BLaER1 (cell line): ENCODE measurements at regions not wholly inside any gene's neighbourhood (a gene's known extent, or its start where the extent isn't known, plus 50 kb on each side); places are given as distances from the start of the nearest gene placed in this dataset.

ENCODE experiments used
- H3K27ac ChIP-seq: shearing (Covaris generic); formaldehyde crosslinking; 2 replicates; pipeline ENCODE4 v1.8.1; 2022
- H3K27me3 ChIP-seq: shearing (Covaris generic); formaldehyde crosslinking; 2 replicates; pipeline ENCODE4 v1.8.1; 2022
- H3K36me3 ChIP-seq: shearing (Covaris generic); formaldehyde crosslinking; 2 replicates; pipeline ENCODE4 v1.8.1; 2022
- H3K4me1 ChIP-seq: shearing (Covaris generic); formaldehyde crosslinking; 2 replicates; pipeline ENCODE4 v1.8.1; 2022
- H3K4me2 ChIP-seq: shearing (Covaris generic); formaldehyde crosslinking; 2 replicates; pipeline ENCODE4 v1.8.1; 2022
- H3K4me3 ChIP-seq: shearing (Covaris generic); formaldehyde crosslinking; 2 replicates; pipeline ENCODE4 v1.8.1; 2022
- H3K9ac ChIP-seq: shearing (Covaris generic); formaldehyde crosslinking; 2 replicates; pipeline ENCODE4 v1.8.1; 2022
- H3K9me3 ChIP-seq: shearing (Covaris generic); formaldehyde crosslinking; 2 replicates; pipeline ENCODE4 v1.8.1; 2022
- H4K20me1 ChIP-seq: shearing (Covaris generic); formaldehyde crosslinking; 2 replicates; pipeline ENCODE4 v1.8.1; 2022
- Cebpa-rat ChIP-seq: shearing (Covaris generic); IDR thresholded peaks from 2 replicates; pipeline ENCODE4 v1.8.1; 2022

DNA sequence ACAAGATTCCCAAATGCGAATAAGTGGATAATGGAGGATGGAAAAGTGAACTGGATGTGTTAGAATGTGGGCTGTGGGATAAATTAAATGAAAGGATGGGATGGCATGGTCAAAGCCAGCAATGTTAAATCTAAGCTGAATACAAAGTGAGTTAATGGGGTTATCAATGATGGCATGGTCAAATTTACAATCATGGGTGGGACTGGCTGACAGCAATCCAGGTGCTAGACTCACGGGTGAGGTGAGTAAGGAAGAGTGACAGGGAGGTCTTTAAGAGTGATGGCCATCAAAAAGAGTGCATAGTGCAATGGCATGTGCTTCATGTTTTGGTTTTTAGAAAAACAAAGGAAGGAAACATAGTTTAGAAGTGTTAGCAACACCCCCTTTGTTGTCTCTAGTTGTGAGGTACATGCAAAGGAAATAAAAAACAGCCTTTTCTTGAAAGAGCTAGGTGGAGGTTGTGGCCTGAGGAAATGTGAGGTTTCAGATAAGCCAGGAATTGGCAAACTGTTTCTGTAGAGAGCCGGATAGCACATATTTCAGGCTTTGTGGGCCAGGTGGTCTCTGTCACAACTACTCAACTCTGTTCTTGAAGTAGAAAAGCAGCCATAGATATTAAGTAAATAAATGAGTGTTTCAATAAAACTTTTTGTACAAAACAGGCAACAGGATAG is 328.7 kb downstream of the RPL10L start:
- Histone ChIP-seq H3K36me3 (no peaks in the 10 kb centered on the region), H3K9me3 (no peaks in the 10 kb centered on the region), H3K27me3 (no peaks in the 10 kb centered on the region), H4K20me1 (no peaks in the 10 kb centered on the region), H3K4me3 (no peak overlapping the region), H3K27ac (no peak overlapping the region), H3K4me2 (no peak overlapping the region), H3K9ac (no peak overlapping the region), H3K4me1 (no peaks in the 10 kb centered on the region)
- TF ChIP-seq Cebpa-rat = no peak

DNA sequence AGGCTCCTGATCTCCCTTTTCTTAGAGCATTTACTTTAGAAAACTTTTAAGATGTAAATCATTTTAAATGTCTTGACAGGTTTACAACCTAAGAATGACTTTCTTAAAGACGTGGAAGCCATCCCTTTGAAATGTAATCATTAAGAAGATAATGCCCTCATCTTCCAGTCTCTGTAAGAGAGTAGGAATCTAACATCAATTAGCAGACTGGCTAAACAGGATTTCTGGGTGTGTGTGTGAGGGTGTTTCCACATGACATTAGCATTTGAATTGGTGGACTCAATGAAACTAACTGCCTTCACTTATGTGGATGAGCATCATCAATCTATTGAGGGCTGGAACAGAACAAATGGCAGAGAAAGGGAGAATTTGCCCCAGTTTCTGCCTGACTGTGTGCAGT is 329.5 kb downstream of the RPL10L start:
- Histone ChIP-seq H3K27me3 (no peaks in the 10 kb centered on the region), H3K9me3 (no peaks in the 10 kb centered on the region), H4K20me1 (no peaks in the 10 kb centered on the region), H3K4me2 (no peak overlapping the region), H3K4me1 (no peaks in the 10 kb centered on the region), H3K27ac (no peak overlapping the region), H3K36me3 (no peaks in the 10 kb centered on the region), H3K9ac (no peak overlapping the region), H3K4me3 (no peak overlapping the region)
- TF ChIP-seq Cebpa-rat = no peak

DNA sequence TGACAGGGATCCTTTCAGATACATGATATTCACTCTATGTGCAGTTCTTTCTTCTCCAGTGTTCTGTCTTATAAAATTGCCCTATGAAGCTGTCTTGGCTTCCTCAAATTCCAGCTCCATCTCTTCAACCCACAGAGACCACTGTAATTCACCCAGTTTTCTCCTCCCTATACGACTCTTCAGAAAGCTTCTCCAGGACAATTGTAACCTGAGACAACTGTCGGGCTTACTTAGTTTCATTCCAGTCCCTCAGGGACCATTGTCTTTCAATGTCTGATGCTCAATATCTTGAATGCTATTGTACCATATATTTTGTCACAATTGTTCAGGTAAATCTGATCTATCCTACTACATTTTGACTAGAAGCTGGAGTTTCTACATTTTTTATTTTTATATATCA is 345.3 kb downstream of the RPL10L start:
- H3K9me3 ChIP-seq = no peaks in the 10 kb centered on the region
- no peak overlapping the region for H3K27ac ChIP-seq
- no peaks in the 10 kb centered on the region for H3K36me3 ChIP-seq
- TF ChIP-seq Cebpa-rat = no peak
- H3K9ac ChIP-seq = no peak overlapping the region
- H3K27me3 ChIP-seq = no peaks in the 10 kb centered on the region
- no peak overlapping the region for H3K4me3 ChIP-seq
- no peaks in the 10 kb centered on the region for H4K20me1 ChIP-seq
- no peaks in the 10 kb centered on the region for H3K4me1 ChIP-seq
- no peak overlapping the region for H3K4me2 ChIP-seq

DNA sequence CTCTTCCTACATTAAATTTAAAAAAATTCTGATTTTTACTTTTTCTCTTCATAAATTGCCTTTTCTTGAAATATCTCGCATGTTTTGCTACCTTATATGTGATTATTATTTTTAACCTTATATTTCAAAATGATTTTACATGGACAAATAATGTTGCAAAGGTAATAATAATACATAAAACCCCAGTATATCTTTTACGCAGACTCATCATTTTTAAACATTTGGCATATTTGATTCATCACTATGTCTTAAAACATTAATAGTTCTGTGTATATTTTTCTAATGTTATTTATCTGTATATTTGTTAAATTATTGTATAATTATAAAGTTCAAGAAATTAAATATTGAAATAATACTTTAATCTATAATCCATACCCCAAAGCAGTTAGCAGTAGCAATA is 350.8 kb downstream of the RPL10L start:
- H3K9ac ChIP-seq = no peak overlapping the region
- no peak overlapping the region for H3K27ac ChIP-seq
- no peaks in the 10 kb centered on the region for H4K20me1 ChIP-seq
- H3K9me3 ChIP-seq = no peaks in the 10 kb centered on the region
- H3K4me2 ChIP-seq = no peak overlapping the region
- no peaks in the 10 kb centered on the region for H3K4me1 ChIP-seq
- no peak for TF ChIP-seq Cebpa-rat
- H3K4me3 ChIP-seq = no peak overlapping the region
- H3K36me3 ChIP-seq = no peaks in the 10 kb centered on the region
- H3K27me3 ChIP-seq = no peaks in the 10 kb centered on the region

DNA sequence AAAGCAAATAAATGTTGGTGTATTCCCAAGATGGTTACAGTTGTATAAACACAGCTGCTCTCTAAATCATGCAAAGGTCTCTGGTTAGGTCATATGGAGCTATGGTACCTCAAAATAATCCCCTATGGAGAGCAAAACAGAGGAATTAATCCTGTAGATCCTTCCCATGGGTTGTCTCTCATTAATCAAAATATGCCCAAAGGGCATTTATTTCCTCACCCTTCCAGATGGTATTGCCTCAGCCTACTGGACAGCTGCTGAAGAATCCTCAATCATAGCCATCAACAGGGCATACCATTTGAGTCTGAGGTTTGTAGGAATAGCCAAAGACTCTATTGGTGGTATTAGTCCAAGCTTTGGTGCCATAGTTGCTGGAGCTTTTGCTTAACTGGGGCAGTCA is 360.9 kb downstream of the RPL10L start:
- Histone ChIP-seq H3K4me2 (no peak overlapping the region), H3K4me1 (no peaks in the 10 kb centered on the region), H4K20me1 (no peaks in the 10 kb centered on the region), H3K4me3 (no peak overlapping the region), H3K36me3 (no peaks in the 10 kb centered on the region), H3K9me3 (peaks cover 11% of the 10 kb centered on the region), H3K9ac (no peak overlapping the region), H3K27me3 (no peaks in the 10 kb centered on the region), H3K27ac (no peak overlapping the region)
- no peak for TF ChIP-seq Cebpa-rat

DNA sequence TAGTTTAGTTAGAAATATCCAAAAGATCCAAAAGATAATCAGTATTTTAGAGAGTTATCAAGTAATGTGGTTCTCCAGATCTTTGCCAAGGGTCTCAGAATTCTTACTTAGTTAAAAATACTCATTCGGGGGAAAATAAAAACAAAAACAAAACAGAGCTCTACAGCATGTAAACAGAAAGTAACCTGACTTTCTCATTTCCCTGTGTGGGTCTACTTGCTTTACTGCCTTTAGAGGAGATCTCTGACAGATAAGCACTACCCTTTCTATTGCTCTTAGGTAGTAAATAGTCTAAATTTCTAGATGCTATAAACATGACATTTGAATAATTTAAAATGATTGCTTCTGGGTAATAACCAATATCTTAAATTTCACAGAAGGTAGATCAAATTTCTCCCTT is 371.8 kb downstream of the RPL10L start:
- TF ChIP-seq Cebpa-rat = no peak
- Histone ChIP-seq H3K9ac (no peak overlapping the region), H3K36me3 (no peaks in the 10 kb centered on the region), H3K4me1 (peaks cover 7% of the 10 kb centered on the region), H3K27me3 (no peaks in the 10 kb centered on the region), H4K20me1 (no peaks in the 10 kb centered on the region), H3K27ac (no peak overlapping the region), H3K9me3 (no peaks in the 10 kb centered on the region), H3K4me2 (peak overlapping the region; percentile 35; the same call in 1 of the 2 replicates), H3K4me3 (no peak overlapping the region)

DNA sequence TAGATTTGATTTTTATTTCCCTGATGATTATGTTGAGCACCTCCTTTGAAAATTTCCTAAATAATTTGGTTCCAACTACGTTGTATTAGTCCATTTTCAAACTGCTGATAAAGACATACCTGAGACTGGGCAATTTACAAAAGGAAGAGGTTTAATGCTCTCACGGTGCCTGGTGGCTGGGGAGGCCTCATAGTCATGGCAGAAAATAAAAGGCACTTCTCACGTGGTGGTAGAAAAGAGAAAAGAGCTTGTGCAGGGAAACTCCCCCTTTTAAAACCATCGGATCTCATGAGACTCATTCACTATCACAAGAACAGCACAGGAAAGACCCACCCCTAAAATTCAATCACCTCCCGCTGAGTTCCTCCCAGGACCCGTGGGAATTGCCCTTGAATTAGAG is 372.3 kb downstream of the RPL10L start:
- H3K36me3 ChIP-seq = no peaks in the 10 kb centered on the region
- TF ChIP-seq Cebpa-rat = no peak
- no peak overlapping the region for H3K9ac ChIP-seq
- no peak overlapping the region for H3K27ac ChIP-seq
- H3K4me2 ChIP-seq = peak overlapping the region; percentile 35; the same call in 1 of the 2 replicates
- no peaks in the 10 kb centered on the region for H4K20me1 ChIP-seq
- peaks cover 7% of the 10 kb centered on the region for H3K4me1 ChIP-seq
- no peak overlapping the region for H3K4me3 ChIP-seq
- no peaks in the 10 kb centered on the region for H3K9me3 ChIP-seq
- H3K27me3 ChIP-seq = no peaks in the 10 kb centered on the region

DNA sequence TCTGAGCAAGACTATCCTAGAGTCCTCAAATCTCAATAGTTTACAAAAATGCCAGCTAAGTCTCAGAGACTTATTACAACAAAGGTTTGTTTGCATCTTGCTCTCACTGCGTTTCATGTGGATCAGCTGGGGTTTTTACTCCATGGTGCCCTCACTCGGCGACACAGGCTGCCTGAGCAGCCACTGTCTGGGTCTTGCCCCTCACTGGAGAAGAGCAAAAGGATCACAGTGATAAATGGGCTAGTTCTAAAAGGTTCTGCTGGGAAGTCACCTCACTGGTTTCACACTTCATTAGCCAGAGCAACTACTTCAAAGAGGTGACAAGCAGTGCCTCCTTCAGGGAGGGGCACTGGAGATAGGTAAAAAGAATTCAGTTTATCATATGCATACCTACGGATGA is 392.0 kb downstream of the RPL10L start:
- Histone ChIP-seq H3K9me3 (peaks cover 2% of the 10 kb centered on the region), H4K20me1 (no peaks in the 10 kb centered on the region), H3K27ac (no peak overlapping the region), H3K4me1 (no peaks in the 10 kb centered on the region), H3K27me3 (no peaks in the 10 kb centered on the region), H3K4me2 (no peak overlapping the region), H3K36me3 (no peaks in the 10 kb centered on the region), H3K9ac (no peak overlapping the region), H3K4me3 (no peak overlapping the region)
- no peak for TF ChIP-seq Cebpa-rat

DNA sequence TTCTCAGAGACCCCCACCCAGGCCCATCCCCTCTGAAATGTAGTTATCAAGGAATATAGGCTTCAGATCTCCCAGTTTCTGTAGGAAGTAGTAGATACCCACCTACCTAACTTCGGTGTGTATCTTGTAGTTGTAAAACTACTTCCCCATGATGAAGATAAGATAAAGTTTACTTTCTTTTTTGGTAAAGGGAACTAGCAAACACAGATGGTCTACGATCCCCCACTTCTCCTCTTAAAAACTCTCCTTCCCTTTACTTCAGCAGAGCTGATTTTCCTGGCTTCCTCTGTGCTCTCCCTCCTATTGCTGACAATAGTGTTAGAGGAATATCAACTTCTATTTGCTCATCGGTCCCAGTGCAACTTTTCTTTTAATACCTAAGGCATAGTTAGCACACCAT is 395.2 kb downstream of the RPL10L start:
- H3K9me3 ChIP-seq = peaks cover 7% of the 10 kb centered on the region
- no peak overlapping the region for H3K9ac ChIP-seq
- H4K20me1 ChIP-seq = no peaks in the 10 kb centered on the region
- no peaks in the 10 kb centered on the region for H3K4me1 ChIP-seq
- H3K36me3 ChIP-seq = no peaks in the 10 kb centered on the region
- TF ChIP-seq Cebpa-rat = no peak
- no peak overlapping the region for H3K27ac ChIP-seq
- no peak overlapping the region for H3K4me3 ChIP-seq
- H3K27me3 ChIP-seq = no peaks in the 10 kb centered on the region
- H3K4me2 ChIP-seq = no peak overlapping the region

DNA sequence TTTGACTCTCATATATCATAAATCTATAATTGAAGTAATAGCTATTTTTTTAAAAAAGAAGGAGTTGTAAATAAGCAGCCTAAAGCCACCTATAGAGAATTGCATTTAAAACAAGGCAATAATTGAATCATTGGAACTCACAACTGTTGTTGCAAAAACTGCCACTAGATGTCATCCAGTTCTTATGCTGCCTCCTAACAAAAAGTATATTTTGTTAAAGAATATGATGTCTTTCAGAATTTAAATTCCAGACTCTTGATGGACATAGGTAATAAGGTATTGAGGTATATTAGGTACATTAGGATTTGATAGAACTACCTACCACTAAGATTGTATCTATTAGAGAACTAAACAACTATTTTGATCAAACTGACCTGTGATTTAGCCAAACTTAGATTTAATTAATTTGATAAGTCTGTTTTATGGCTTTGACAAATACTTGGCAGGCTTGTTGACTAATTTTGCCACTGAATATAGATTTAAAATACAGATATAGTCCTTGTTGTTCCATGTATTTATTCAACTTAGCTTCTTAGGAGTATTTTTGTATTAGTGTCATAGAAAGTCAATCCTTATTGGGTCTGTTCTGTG is 401.4 kb downstream of the RPL10L start:
- no peaks in the 10 kb centered on the region for H3K27me3 ChIP-seq
- H3K36me3 ChIP-seq = no peaks in the 10 kb centered on the region
- TF ChIP-seq Cebpa-rat = no peak
- peaks cover 7% of the 10 kb centered on the region for H3K9me3 ChIP-seq
- H4K20me1 ChIP-seq = no peaks in the 10 kb centered on the region
- H3K4me1 ChIP-seq = no peaks in the 10 kb centered on the region
- H3K4me3 ChIP-seq = no peak overlapping the region
- H3K27ac ChIP-seq = no peak overlapping the region
- H3K4me2 ChIP-seq = no peak overlapping the region
- H3K9ac ChIP-seq = no peak overlapping the region
